Heart left ventricle (tissue), 16 donors: ENCODE measurements at regions not wholly inside any gene's neighbourhood (a gene's known extent, or its start where the extent isn't known, plus 50 kb on each side); places are given as distances from the start of the nearest gene placed in this dataset.

Experiments
- ATAC-seq, 4 donors: fragments of 200-7000 bp; cut with Tn5 transposase; one replicate each; pipeline ENCODE4 v1.9.1; 2020 to 2022; ENCODE audit warnings: moderate library complexity in 4 of 4, mild to moderate bottlenecking in 3 of 4, moderate number of reproducible peaks in 1 of 4
- DNase-seq, 5 donors: peaks; one replicate each; pipeline ENCODE4 v3.0.0-alpha.2; 2020
- H3K27ac ChIP-seq, 12 donors: fragments of 200-600 bp; sonication (generic) in 4 of 12; one replicate each; pipeline versions ENCODE4 v1.5.0 to v1.8.0; 2016 to 2022; ENCODE audit warnings: mild to moderate bottlenecking in 2 of 12
- H3K27me3 ChIP-seq, 9 donors: fragments of 200-600 bp; sonication (generic) in 2 of 9; one replicate each; pipeline versions ENCODE4 v1.5.1 to v1.8.0; 2016 to 2022; ENCODE audit warnings: mild to moderate bottlenecking in 3 of 9
- H3K36me3 ChIP-seq, 9 donors: fragments of 200-600 bp; sonication (generic) in 2 of 9; one replicate each; pipeline versions ENCODE4 v1.5.0 to v1.8.0; 2018 to 2022; ENCODE audit warnings: mild to moderate bottlenecking in 2 of 9
- H3K4me1 ChIP-seq, 12 donors: fragments of 200-600 bp; sonication (generic) in 4 of 12; one replicate each; pipeline versions ENCODE4 v1.5.0 to v1.8.0; 2016 to 2022; ENCODE audit warnings: mild to moderate bottlenecking in 3 of 12
- H3K4me3 ChIP-seq, 12 donors: fragments of 200-600 bp; sonication (generic) in 4 of 12; one replicate each; pipeline versions ENCODE4 v1.5.0 to v1.8.0; 2017 to 2022; ENCODE audit warnings: mild to moderate bottlenecking in 9 of 12, moderate library complexity in 4 of 12
- H3K9me3 ChIP-seq, 12 donors: fragments of 200-600 bp; sonication (generic) in 4 of 12; one replicate each; pipeline versions ENCODE4 v1.5.0 to v1.8.0; 2016 to 2022; ENCODE audit warnings: mild to moderate bottlenecking in 1 of 12
- CTCF ChIP-seq, 12 donors: fragments of 200-600 bp; sonication (generic) in 4 of 12; IDR thresholded peaks; one replicate each; pipeline versions ENCODE4 v1.5.0 to v1.8.0; 2018 to 2022; ENCODE audit warnings: antibody characterized with exemption in 12 of 12, mild to moderate bottlenecking in 5 of 12
- POLR2A ChIP-seq, 2 donors: fragments of 450-650 bp; IDR thresholded peaks; one replicate each; pipeline ENCODE4 v1.6.1; 2017; ENCODE audit warnings: antibody characterized with exemption in 2 of 2, mild to moderate bottlenecking in 2 of 2, moderate library complexity in 2 of 2
- WGBS, 4 donors: extraction: QIAGEN DNeasy Blood & Tissue Kit in 2 of 4; methylation state at CpG; one replicate each; pipeline versions ENCODE4 v1.1.5 to v1.1.7; 2013 to 2018; 5-methylcytosine and 5-hydroxymethylcytosine counted together
- intact Hi-C, 10 donors: fragments of 100-400 bp; cut with DNase I; formaldehyde crosslinking; loops; one replicate each; pipeline versions ENCODE4 v1.11.1 to v1.14.2; 2022
- donor health status: ischemic (EF 13 %, LVEDD 7.1; RV severe dilation, severe dysfunction).
- donor health status: healthy with polysubstance abuse.
- donor health status: DM: no; HTN: yes; CAD: no.
- donor health status: DM: no; HTN: no; CAD: no.
- donor health status: ischemic (EF 25% LVEDD 6.9; RV normal size, moderate dysfunction).
- donor health status: ischemic (EF 25% LVEDD 5.7; RV mildly dilated, moderate dysfunction).
- donor health status: healthy.
- donor health status: DM: yes; HTN: yes; CAD: no.
- donor health status: ischemic (EF 35%, LVEDD 5.7; RV mildly dilated, moderate dysfunction).
- donor health status: nonischemic (EF 11% LVEDD 7.7; RV severe dilation, severe dysfunction).
- donor health status: DM: yes; HTN: yes; CAD: no.
- donor health status: PGD.
- donor health status: ischemic (EF 29% LVEDD 5.4; RV normal size, mild dysfunction).
- donor health status: nonischemic (EF 23%, LVEDD 6.1; RV moderate dilation, normal function).

- Histone ChIP-seq H3K27ac (no peak overlapping the region), H3K36me3 (no peaks in the 10 kb centered on the region), H3K9me3 (no peaks in the 10 kb centered on the region), H3K4me1 (no peaks in the 10 kb centered on the region), H3K27me3 (peaks cover 0 to 23% (median 0%) of the 10 kb centered on the region in 9 donors), H3K4me3 (no peak overlapping the region)
- TF ChIP-seq CTCF (IDR thresholded peaks at IDR 0.05) (no peak), POLR2A (IDR thresholded peaks at IDR 0.05) (no peak)
- DNase-seq (no peak), ATAC-seq (no peak)
- intact Hi-C loops: no loop called here
- WGBS, 4 donors: 44 to 50% (median 47%) methylated on average over 7 of the region's 7 CpGs
Measured at GRCh38 chr5:34452170-34452828, 203.8 kb upstream of the RAI14 start.

GRCh38 chr5:34455098-34455497 is 201.0 kb upstream of the RAI14 start:
- Histone ChIP-seq H3K4me3 (no peak overlapping the region), H3K36me3 (no peaks in the 10 kb centered on the region), H3K4me1 (no peaks in the 10 kb centered on the region), H3K27me3 (peaks cover 0 to 10% (median 0%) of the 10 kb centered on the region in 9 donors), H3K27ac (no peak overlapping the region), H3K9me3 (peaks cover 0 to 2% (median 0%) of the 10 kb centered on the region in 12 donors)
- DNase-seq: no peak
- intact Hi-C loops: no loop called here
- no peak for TF ChIP-seq CTCF (IDR thresholded peaks at IDR 0.05)
- no peak for TF ChIP-seq POLR2A (IDR thresholded peaks at IDR 0.05)
- WGBS, 4 donors: 81 to 87% (median 86%) methylated on average over 3 of the region's 3 CpGs
- no peak for ATAC-seq

GRCh38 chr5:34459908-34460307 is 196.2 kb upstream of the RAI14 start:
- no peaks in the 10 kb centered on the region for H3K4me1 ChIP-seq
- intact Hi-C loops: loop anchor here in 7 of 10 donors (5.0 to 10.0 kb wide), 3 partner anchors 458 to 465 kb away; no protein-coding TSS in a partner anchor
- peaks cover 0 to 8% (median 0%) of the 10 kb centered on the region in 12 donors for H3K9me3 ChIP-seq
- DNase-seq: no peak
- H3K36me3 ChIP-seq: no peaks in the 10 kb centered on the region
- no peaks in the 10 kb centered on the region for H3K27me3 ChIP-seq
- no peak for ATAC-seq
- TF ChIP-seq POLR2A (IDR thresholded peaks at IDR 0.05): no peak
- no peak for TF ChIP-seq CTCF (IDR thresholded peaks at IDR 0.05)
- no peak overlapping the region for H3K27ac ChIP-seq
- 25 to 42% (median 32%) methylated on average over 3 of the region's 3 CpGs for WGBS, 4 donors
- no peak overlapping the region for H3K4me3 ChIP-seq

GRCh38 chr5:34460496-34460895 is 195.6 kb upstream of the RAI14 start:
- Histone ChIP-seq H3K36me3 (no peaks in the 10 kb centered on the region), H3K9me3 (peaks cover 0 to 8% (median 0%) of the 10 kb centered on the region in 12 donors), H3K27ac (no peak overlapping the region), H3K4me1 (no peaks in the 10 kb centered on the region), H3K4me3 (no peak overlapping the region), H3K27me3 (no peaks in the 10 kb centered on the region)
- no peak for ATAC-seq
- no peak for DNase-seq
- TF ChIP-seq CTCF (IDR thresholded peaks at IDR 0.05) (no peak), POLR2A (IDR thresholded peaks at IDR 0.05) (no peak)
- WGBS, 4 donors: 0 to 43% (median 21%) methylated on average over 1 of the region's 1 CpG
- intact Hi-C loops: loop anchor here in 7 of 10 donors (5.0 to 10.0 kb wide), 3 partner anchors 458 to 466 kb away; no protein-coding TSS in a partner anchor
